ENCODE measurements at regions not wholly inside any gene's neighbourhood (a gene's known extent, or its start where the extent isn't known, plus 50 kb on each side); places are given as distances from the start of the nearest gene placed in this dataset.

DNA sequence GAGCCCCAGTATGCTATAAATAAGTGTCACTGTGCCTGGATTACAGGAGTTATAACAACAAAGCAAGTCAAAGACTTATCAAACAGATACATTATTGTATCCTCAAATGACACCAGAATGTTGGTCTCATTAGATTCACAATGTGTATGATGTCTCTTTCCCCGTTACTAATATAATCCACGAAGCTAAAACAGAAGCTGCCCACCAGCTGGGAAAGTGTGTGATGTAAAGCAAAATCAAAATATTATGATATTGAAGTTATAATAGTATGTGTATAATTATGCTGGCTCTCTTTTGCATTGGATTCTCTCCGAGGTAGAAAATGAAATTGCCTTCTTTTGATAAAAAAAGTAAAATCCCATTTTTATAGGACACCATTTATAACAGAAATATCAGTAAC lies 127.3 kb upstream of the MAN2A1 start:
- TF ChIP-seq, protein P1, sequence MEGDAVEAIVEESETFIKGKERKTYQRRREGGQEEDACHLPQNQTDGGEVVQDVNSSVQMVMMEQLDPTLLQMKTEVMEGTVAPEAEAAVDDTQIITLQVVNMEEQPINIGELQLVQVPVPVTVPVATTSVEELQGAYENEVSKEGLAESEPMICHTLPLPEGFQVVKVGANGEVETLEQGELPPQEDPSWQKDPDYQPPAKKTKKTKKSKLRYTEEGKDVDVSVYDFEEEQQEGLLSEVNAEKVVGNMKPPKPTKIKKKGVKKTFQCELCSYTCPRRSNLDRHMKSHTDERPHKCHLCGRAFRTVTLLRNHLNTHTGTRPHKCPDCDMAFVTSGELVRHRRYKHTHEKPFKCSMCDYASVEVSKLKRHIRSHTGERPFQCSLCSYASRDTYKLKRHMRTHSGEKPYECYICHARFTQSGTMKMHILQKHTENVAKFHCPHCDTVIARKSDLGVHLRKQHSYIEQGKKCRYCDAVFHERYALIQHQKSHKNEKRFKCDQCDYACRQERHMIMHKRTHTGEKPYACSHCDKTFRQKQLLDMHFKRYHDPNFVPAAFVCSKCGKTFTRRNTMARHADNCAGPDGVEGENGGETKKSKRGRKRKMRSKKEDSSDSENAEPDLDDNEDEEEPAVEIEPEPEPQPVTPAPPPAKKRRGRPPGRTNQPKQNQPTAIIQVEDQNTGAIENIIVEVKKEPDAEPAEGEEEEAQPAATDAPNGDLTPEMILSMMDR (IDR thresholded peaks at IDR 0.05) = no peak
- TF ChIP-seq POLR2A (IDR thresholded peaks at IDR 0.05) = no peak
